ENCODE measurements at regions not wholly inside any gene's neighbourhood (a gene's known extent, or its start where the extent isn't known, plus 50 kb on each side); places are given as distances from the start of the nearest gene placed in this dataset.

DNA sequence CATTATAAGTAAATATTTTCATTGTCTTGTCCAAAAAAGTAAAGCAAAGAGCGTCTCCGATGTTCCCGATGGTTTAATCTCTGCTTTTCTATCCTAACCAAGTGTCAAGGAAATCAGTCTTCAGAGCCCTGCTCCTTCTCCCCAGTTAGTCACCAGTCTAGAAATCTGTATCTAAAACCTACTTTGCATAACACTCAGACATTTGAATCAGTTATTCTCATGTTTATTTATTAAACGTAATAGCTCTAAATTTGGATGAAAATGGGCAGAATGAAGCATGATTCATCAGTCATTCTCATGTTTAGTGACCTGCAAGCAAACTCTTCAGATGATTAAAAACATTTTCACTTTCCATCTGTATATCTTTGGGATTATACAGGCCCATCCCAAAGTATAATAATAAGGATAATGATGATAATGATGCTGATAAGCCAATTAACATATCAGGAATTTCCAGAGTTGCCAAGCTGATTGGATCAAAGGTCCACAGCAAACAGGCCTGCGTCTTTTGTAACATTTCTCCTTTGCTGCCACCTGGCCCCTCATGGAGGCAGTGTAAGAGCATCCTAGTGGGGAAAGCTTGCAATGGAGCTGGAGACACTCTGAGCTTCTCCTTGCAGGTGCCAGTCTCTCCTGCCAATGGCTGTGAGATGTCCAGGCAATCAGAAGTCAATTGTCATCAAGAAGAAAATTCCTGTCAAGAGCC is 273.9 kb downstream of the IGSF11 start:
- Mint-ChIP-seq H3K4me1 (peaks cover 4% of the 10 kb centered on the region), H3K27me3 (ENCODE audit: low read depth, poor library complexity) (no peaks in the 10 kb centered on the region), H3K9me3 (no peaks in the 10 kb centered on the region), H3K36me3 (ENCODE audit: low read depth) (no peaks in the 10 kb centered on the region), H3K27ac (no peak overlapping the region), H3K4me3 (no peak overlapping the region)
- DNase-seq: no peak
- TF ChIP-seq, protein P1, sequence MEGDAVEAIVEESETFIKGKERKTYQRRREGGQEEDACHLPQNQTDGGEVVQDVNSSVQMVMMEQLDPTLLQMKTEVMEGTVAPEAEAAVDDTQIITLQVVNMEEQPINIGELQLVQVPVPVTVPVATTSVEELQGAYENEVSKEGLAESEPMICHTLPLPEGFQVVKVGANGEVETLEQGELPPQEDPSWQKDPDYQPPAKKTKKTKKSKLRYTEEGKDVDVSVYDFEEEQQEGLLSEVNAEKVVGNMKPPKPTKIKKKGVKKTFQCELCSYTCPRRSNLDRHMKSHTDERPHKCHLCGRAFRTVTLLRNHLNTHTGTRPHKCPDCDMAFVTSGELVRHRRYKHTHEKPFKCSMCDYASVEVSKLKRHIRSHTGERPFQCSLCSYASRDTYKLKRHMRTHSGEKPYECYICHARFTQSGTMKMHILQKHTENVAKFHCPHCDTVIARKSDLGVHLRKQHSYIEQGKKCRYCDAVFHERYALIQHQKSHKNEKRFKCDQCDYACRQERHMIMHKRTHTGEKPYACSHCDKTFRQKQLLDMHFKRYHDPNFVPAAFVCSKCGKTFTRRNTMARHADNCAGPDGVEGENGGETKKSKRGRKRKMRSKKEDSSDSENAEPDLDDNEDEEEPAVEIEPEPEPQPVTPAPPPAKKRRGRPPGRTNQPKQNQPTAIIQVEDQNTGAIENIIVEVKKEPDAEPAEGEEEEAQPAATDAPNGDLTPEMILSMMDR (IDR thresholded peaks at IDR 0.05): no peak

DNA sequence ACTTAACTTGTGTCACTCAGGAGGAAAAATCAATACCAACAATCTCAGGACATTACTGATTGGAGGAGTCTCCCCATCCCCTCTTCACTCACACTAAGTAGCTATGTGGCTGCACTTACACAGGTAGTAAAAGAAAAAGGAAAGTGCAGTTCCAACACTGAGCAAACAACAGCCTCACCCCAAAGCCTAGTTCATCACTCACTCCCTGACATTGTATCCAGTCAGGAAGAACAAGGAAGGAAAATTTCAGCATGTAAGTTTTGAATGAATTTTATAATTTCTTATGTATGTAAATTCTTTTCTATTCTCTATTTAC is 273.4 kb downstream of the IGSF11 start:
- DNase-seq: no peak
- no peaks in the 10 kb centered on the region for H3K9me3 Mint-ChIP-seq
- H3K4me1 Mint-ChIP-seq: peaks cover 9% of the 10 kb centered on the region

DNA sequence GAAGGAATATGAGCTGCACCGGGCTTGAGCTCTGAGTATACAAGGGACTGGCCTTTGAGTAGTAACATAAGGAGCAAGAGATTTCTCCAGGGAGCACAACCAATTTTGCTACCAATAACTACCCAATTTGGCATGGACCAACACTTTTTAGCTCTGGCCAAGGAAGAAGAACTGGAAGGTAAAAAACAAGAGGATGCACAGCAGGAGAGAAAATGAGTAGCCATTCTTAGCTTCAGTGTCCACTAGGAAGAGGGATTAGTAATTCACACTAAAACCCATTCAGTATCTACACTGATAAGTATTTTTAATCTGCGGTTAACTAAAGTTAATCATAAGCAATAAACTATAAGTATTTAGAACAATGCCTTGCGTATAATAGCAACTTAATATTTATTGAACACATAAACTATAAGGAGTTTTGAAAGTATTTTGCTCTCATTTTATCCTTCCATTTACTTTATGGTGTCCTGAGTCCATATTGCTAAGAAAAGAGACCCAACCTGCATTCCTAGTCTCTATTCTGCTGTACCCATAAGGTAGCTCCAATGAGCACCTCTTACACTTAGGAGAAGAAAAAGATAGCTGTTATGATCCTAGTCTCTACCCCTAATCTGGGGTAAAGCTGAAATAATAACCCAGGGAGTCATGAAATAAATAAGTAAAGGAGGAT is 268.9 kb downstream of the IGSF11 start:
- peaks cover 12% of the 10 kb centered on the region for H3K4me1 Mint-ChIP-seq
- TF ChIP-seq, protein P1 (IDR thresholded peaks at IDR 0.05): no peak
- no peaks in the 10 kb centered on the region for H3K36me3 Mint-ChIP-seq (ENCODE audit: low read depth)
- H3K27ac Mint-ChIP-seq: no peak overlapping the region
- DNase-seq: no peak
- no peaks in the 10 kb centered on the region for H3K9me3 Mint-ChIP-seq
- no peaks in the 10 kb centered on the region for H3K27me3 Mint-ChIP-seq (ENCODE audit: low read depth, poor library complexity)
- H3K4me3 Mint-ChIP-seq: no peak overlapping the region

More for the DNA sequence above, 273.4 kb downstream of the IGSF11 start:
- Mint-ChIP-seq H3K36me3 (ENCODE audit: low read depth) (no peaks in the 10 kb centered on the region), H3K4me3 (no peak overlapping the region), H3K27me3 (ENCODE audit: low read depth, poor library complexity) (no peaks in the 10 kb centered on the region), H3K27ac (no peak overlapping the region)
- TF ChIP-seq, protein P1 (IDR thresholded peaks at IDR 0.05): no peak

DNA sequence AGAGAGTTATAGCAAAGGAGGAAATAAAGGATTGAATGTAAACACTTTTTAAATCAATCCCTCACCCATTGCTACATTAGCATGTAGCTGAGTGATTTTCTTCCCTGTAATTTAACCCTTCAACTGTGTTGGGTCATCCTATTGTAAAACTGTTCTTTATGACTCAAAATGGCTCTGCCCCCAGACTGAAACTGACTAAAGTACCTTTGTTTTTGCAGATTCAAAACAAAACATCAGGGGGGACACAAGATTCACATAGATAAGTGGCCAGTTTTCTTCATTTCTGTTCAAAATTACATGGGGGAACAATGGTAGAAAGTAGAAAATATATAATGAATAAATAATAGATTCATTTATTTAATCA is 268.4 kb downstream of the IGSF11 start:
- TF ChIP-seq, protein P1 (IDR thresholded peaks at IDR 0.05): no peak
- H3K27ac Mint-ChIP-seq: no peak overlapping the region
- no peak for DNase-seq
- H3K4me1 Mint-ChIP-seq: peaks cover 12% of the 10 kb centered on the region
- H3K27me3 Mint-ChIP-seq (ENCODE audit: low read depth, poor library complexity): no peaks in the 10 kb centered on the region
- H3K36me3 Mint-ChIP-seq (ENCODE audit: low read depth): no peaks in the 10 kb centered on the region
- H3K9me3 Mint-ChIP-seq: no peaks in the 10 kb centered on the region
- H3K4me3 Mint-ChIP-seq: no peak overlapping the region

DNA sequence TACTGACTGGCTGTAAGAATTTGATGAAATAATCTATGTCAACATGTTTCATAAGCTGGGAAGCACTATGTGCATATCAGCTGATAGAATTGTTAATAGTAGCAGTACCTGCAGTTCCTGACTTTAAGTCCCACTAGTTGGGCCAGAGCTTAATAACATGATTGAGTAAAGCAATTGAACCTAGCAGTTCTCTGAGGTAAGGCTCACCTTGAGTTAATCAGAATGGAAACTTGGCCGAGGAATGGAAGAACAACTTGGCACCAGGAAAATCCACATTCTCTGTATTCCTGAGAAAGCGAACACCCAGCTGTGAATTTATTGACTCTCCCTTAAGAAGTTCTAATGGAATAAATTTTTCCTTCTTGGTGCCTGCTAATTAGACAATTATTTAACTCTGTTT is 262.6 kb downstream of the IGSF11 start:
- TF ChIP-seq, protein P1 (IDR thresholded peaks at IDR 0.05): no peak
- Mint-ChIP-seq H3K4me1 (peaks cover 7% of the 10 kb centered on the region), H3K4me3 (no peak overlapping the region), H3K9me3 (no peaks in the 10 kb centered on the region), H3K27ac (no peak overlapping the region), H3K36me3 (ENCODE audit: low read depth) (no peaks in the 10 kb centered on the region), H3K27me3 (ENCODE audit: low read depth, poor library complexity) (no peaks in the 10 kb centered on the region)
- DNase-seq: no peak

DNA sequence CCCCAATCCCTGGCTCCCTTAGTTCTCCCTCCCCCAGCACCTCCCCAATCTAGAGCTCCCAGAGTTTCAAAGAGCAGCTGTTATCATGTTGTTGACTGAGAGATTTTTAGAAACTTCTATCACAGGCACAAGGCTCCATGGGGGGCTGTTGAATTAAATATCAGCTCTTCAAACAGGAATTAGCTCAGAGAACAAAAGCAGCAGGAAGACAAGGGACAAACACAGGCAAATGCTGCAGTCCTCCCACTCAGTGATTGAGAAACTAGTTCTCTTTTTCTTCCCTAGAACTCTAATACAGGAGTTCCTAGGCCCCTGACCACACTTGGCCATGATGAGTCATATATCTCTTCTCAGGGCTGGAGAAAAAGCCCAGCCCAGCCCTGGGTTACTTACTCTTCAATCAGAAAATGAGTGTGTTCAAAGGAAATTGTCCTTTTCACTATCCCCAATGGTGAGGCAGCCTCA is 262.1 kb downstream of the IGSF11 start:
- H3K4me3 Mint-ChIP-seq: no peak overlapping the region

More for the DNA sequence above, 262.1 kb downstream of the IGSF11 start:
- Mint-ChIP-seq H3K36me3 (ENCODE audit: low read depth) (no peaks in the 10 kb centered on the region), H3K27me3 (ENCODE audit: low read depth, poor library complexity) (no peaks in the 10 kb centered on the region), H3K9me3 (no peaks in the 10 kb centered on the region), H3K4me1 (peaks cover 7% of the 10 kb centered on the region), H3K27ac (peak overlapping the region; percentile 3)
- TF ChIP-seq, protein P1 (IDR thresholded peaks at IDR 0.05): no peak
- DNase-seq: no peak

Data from nephron progenitor cell (in vitro differentiated cells).